ENCODE measurements at regions not wholly inside any gene's neighbourhood (a gene's known extent, or its start where the extent isn't known, plus 50 kb on each side); places are given as distances from the start of the nearest gene placed in this dataset.
"Not testable (repeated sequence)": the region's sequence is repeated elsewhere in the genome, so short reads cannot be mapped to it uniquely, and the experiment has no call there.

DNA sequence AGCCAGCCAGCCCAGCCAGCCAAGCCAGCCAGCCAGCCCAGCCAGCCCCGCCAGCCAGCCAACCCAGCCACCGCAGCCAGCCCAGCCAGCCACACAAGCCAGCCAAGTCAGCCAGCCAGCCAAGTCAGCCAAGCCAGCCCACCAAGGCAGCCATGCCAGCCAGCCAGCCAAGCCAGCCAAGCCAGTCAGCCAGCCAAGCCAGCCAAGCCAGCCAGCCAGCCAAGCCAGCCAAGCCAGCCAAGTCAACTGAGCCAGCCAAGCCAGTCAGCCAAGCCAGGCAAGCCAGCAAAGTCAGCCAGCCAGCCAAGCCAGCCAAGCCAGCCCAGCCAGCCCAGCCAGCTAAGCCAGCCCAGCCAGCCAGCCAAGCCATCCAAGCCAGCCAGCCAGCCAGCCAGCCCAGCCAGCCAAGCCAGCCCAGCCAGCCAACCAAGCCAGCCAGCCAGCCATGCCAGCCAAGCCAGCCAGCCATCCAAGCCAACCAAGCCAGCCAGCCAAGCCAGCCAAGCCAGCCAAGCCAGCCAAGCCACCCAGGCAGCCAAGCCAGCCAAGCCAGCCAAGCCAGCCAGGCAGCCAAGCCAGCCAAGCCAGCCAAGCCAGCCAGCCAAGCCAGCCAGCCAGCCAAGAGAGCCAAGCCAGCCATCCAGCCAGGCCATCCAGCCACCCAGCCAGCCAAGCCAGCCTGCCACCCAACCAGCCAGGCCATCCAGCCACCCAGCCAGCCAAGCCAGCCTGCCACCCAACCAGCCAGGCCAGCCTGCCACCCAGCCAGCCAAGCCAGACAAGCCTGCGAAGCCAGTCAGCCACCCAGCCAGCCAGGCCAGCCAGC, 329.9 kb upstream of the PLGLB2 start:
- in situ Hi-C loops (cut with MboI; ENCODE audit: low pct_unique_long_range_greater_than_20kb, low sequenced_read_pairs, unreplicated experiment); DNase-seq (ENCODE audit: low spot score): not testable (repeated sequence)

DNA sequence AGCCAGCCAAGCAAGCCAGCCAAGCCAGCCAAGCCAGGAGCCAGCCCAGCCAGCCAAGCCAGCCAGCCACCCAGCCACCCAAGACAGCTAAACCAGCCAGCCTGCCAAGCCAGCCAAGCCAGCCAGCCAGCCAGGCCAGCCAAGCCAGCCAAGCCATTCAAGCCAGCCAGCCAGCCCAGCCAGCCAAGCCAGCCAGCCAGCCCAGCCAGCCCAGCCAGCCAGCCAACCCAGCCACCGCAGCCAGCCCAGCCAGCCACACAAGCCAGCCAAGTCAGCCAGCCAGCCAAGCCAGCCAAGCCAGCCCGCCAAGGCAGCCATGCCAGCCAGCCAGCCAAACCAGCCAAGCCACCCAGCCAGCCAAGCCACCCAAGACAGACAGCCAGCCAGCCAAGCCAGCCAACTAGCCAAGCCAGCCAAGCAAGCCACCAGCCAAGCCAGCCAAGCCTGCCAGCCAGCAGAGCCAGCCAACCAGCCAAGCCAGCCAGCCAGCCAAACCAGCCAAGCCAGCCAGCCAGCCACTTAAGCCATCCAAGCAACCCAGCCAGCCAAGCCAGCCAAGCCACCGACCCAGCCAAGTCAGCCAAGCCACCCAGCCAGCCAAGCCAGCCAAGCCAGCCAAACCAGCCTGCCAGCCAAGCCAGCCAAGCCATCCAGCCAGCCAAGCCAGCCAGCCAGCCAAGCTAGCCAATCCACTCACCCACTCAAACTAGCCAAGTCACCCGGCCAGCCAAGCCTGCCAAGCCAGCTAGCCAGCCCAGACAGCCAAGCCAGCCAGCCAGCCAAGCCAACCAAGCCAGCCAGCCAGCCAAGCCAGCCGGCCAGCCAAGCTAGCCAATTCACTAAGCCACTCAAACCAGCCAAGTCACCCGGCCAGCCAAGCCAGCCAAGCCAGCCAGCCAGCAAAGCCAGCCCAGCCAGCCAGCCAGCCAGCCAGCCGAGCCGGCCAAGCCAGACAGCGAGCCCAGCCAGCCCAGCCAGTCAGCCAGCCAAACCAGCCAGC, 328.8 kb upstream of the PLGLB2 start:
- in situ Hi-C loops (cut with MboI; ENCODE audit: low pct_unique_long_range_greater_than_20kb, low sequenced_read_pairs, unreplicated experiment); DNase-seq (ENCODE audit: low spot score): not testable (repeated sequence)

GRCh38 chr2:87419980-87420379, 327.9 kb upstream of the PLGLB2 start:
- DNase-seq (ENCODE audit: low spot score); in situ Hi-C loops (cut with MboI; ENCODE audit: low pct_unique_long_range_greater_than_20kb, low sequenced_read_pairs, unreplicated experiment): not testable (repeated sequence)

DNA sequence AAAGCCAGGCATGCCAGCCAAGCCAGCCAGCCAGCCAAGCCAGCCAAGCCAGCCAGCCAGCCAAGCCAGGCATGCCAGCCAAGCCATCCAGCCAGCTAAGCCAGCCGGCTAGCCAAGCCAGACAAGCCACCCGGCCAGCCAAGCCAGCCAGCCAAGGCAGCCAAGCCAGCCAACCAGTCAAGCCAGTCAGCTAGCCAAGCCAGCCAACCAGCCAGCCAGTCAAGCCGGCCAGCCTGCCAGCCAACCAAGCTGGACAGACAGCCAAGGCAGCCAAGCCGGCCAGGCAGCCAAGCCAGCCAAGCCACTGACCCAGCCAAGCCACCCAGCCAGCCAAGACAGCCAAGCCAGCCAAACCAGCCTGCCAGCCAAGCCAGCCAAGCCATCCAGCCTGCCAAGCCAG, 326.9 kb upstream of the PLGLB2 start:
- in situ Hi-C loops (cut with MboI; ENCODE audit: low pct_unique_long_range_greater_than_20kb, low sequenced_read_pairs, unreplicated experiment); DNase-seq (ENCODE audit: low spot score): not testable (repeated sequence)

DNA sequence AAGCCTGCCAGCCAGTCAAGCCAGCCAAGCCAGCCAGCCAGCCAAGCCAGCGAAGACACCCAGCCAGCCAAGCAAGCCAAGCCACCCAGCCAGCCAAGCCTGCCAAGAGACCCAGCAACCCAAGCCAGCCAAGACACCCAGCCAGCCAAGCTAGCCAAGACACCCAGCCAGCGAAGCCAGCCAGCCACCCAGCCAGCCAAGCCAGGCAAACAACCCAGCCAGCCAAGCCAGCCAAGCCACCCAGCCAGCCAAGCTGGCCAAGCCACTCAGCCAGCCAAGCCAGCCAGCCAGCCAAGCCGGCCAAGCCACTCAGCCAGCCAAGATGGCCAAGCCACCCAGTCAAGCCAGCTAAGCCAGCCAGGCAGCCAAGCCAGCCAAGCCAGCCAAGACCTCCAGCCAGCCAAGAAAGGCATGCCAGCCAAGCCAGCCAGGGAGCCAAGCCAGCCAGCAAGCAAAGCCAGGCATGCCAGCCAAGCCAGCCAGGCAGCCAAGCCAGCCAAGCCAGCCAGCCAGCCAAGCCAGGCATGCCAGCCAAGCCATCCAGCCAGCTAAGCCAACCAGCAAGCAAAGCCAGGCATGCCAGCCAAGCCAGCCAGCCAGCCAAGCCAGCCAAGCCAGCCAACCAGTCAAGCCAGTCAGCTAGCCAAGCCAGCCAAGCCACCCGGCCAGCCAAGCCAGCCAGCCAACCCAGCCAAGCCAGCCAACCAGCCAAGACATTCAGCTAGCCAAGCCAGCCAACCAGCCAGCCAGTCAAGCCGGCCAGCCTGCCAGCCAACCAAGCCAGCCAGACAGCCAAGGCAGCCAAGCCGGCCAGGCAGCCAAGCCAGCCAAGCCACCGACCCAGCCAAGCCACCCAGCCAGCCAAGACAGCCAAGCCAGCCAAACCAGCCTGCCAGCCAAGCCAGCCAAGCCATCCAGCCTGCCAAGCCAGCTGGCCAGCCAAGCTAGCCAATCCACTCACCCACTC, 323.8 kb upstream of the PLGLB2 start:
- DNase-seq (ENCODE audit: low spot score); in situ Hi-C loops (cut with MboI; ENCODE audit: low pct_unique_long_range_greater_than_20kb, low sequenced_read_pairs, unreplicated experiment): not testable (repeated sequence)

DNA sequence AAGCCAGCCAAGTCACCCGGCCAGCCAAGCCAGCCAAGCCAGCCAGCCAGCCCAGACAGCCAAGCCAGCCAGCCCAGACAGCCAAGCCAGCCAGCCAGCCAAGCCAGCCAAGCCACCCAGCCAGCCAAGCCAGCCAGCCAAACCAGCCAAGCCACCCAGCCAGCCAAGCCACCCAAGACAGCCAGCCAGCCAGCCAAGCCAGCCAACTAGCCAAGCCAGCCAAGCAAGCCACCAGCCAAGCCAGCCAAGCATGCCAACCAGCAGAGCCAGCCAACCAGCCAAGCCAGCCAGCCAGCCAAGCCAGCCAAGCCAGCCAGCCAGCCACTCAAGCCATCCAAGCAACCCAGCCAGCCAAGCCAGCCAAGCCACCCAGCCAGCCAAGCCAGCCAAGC, 323.1 kb upstream of the PLGLB2 start:
- DNase-seq (ENCODE audit: low spot score); in situ Hi-C loops (cut with MboI; ENCODE audit: low pct_unique_long_range_greater_than_20kb, low sequenced_read_pairs, unreplicated experiment): not testable (repeated sequence)

- DNase-seq (ENCODE audit: low spot score); in situ Hi-C loops (cut with MboI; ENCODE audit: low pct_unique_long_range_greater_than_20kb, low sequenced_read_pairs, unreplicated experiment): not testable (repeated sequence)
These were observed 322.7 kb upstream of the PLGLB2 start for GRCh38 chr2:87425191-87425590.

DNA sequence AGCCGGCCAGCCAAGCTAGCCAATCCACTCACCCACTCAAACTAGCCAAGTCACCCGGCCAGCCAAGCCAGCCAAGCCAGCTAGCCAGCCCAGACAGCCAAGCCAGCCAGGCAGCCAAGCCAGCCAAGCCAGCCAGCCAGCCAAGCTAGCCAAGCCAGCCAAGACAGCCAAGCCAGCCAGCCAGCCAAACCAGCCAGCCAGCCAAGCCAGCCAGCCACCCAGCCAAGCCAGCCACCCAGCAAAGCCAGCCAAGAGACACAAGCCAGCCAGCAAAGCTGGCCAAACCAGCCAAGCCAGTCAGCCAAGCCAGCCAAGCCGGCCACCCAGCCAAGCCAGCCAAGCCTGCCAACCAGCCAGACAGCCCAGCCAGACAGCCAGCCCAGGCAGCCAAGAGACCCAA, 322.2 kb upstream of the PLGLB2 start:
- in situ Hi-C loops (cut with MboI; ENCODE audit: low pct_unique_long_range_greater_than_20kb, low sequenced_read_pairs, unreplicated experiment): not testable (repeated sequence)

GRCh38 chr2:87428452-87429130, 319.3 kb upstream of the PLGLB2 start:
- DNase-seq (ENCODE audit: low spot score); in situ Hi-C loops (cut with MboI; ENCODE audit: low pct_unique_long_range_greater_than_20kb, low sequenced_read_pairs, unreplicated experiment): not testable (repeated sequence)

More for the DNA sequence above, 322.2 kb upstream of the PLGLB2 start:
- not testable (repeated sequence) for DNase-seq (ENCODE audit: low spot score)

DNA sequence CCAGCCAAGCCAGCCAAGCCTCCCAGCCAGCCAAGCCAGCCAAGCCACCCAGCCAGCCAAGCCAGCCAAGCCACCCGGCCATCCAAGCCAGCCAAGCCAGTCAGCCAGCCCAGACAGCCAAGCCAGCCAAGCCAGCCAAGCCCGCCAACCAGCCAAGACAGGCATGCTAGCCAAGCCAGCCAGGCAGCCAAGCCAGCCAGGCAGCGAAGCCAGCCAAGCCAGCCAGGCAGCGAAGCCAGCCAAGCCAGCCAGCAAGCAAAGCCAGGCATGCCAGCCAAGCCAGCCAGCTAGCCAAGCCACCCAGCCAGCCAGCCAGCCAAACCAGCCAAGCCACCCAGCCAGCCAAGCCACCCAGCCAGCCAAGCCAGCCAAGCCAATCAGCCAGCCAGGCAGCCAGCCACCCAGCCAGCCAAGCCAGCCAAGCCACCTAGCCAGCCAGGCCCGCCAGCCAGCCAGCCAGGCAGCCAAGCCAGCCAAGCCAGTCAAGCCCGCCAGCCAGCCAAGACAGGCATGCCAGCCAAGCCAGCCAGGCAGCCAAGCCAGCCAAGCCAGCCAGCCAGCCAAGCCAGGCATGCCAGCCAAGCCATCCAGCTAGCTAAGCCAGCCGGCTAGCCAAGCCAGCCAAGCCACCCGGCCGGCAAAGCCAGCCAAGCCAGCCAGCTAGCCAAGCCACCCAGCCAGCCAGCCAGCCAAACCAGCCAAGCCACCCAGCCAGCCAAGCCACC, 318.5 kb upstream of the PLGLB2 start:
- in situ Hi-C loops (cut with MboI; ENCODE audit: low pct_unique_long_range_greater_than_20kb, low sequenced_read_pairs, unreplicated experiment): not testable (repeated sequence)

DNA sequence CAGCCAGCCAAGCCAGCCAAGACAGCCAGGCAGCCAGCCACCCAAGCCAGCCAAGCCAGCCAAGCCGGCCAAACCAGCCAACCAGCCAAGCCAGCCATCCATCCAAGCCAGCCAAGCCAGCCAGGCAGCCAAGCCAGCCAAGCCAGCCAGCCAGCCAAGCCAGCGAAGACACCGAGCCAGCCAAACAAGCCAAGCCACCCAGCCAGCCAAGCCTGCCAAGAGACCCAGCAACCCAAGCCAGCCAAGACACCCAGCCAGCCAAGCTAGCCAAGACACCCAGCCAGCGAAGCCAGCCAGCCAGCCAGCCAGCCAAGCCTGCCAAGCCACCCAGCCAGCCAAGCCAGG, 318.0 kb upstream of the PLGLB2 start:
- in situ Hi-C loops (cut with MboI; ENCODE audit: low pct_unique_long_range_greater_than_20kb, low sequenced_read_pairs, unreplicated experiment); DNase-seq (ENCODE audit: low spot score): not testable (repeated sequence)

More for the DNA sequence above, 318.5 kb upstream of the PLGLB2 start:
- DNase-seq (ENCODE audit: low spot score): not testable (repeated sequence)

- DNase-seq (ENCODE audit: low spot score); in situ Hi-C loops (cut with MboI; ENCODE audit: low pct_unique_long_range_greater_than_20kb, low sequenced_read_pairs, unreplicated experiment): not testable (repeated sequence)
These were observed 316.8 kb upstream of the PLGLB2 start for GRCh38 chr2:87431051-87431450.

DNA sequence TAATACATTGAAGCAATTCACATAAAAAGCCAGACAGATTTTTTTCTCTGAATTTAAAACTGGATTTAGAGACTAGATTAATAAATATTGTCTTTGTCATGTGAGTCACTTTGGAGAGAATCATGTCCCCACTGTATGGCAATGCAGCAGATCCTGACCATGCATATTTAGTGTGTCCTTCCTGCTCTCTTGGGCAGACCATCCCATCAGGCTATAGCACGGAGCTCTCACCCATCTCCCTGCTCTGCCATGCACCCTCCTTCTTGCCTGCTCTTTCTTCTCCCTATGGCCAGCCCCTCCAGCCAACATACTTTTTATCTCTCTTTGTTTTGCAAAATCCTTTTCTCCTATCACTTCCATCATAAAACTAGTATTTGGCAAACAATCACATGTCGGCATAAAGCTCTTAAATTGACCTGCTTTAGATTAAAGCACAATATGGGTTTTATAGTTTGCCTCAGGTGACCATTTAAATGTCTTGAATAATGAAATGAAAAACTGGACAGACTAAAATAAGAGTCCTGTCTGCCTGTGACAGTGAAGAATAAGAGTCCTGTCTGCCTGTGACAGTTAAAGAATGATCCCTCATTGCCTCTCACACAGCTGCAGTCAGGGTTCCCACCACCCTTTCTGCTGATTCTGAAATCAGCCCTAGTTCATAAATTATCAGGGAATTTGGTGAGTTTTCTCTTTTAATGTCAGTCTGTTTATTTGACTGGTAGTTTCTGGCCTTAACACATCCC, 315.0 kb upstream of the PLGLB2 start:
- DNase-seq (ENCODE audit: low spot score); in situ Hi-C loops (cut with MboI; ENCODE audit: low pct_unique_long_range_greater_than_20kb, low sequenced_read_pairs, unreplicated experiment): not testable (repeated sequence)

GRCh38 chr2:87436007-87436406, 311.9 kb upstream of the PLGLB2 start:
- in situ Hi-C loops (cut with MboI; ENCODE audit: low pct_unique_long_range_greater_than_20kb, low sequenced_read_pairs, unreplicated experiment); DNase-seq (ENCODE audit: low spot score): not testable (repeated sequence)

GRCh38 chr2:87437701-87438260, 310.1 kb upstream of the PLGLB2 start:
- DNase-seq (ENCODE audit: low spot score); in situ Hi-C loops (cut with MboI; ENCODE audit: low pct_unique_long_range_greater_than_20kb, low sequenced_read_pairs, unreplicated experiment): not testable (repeated sequence)

Data from GM13977 (cell line).